ENCODE measurements at regions not wholly inside any gene's neighbourhood (a gene's known extent, or its start where the extent isn't known, plus 50 kb on each side); places are given as distances from the start of the nearest gene placed in this dataset.

DNA sequence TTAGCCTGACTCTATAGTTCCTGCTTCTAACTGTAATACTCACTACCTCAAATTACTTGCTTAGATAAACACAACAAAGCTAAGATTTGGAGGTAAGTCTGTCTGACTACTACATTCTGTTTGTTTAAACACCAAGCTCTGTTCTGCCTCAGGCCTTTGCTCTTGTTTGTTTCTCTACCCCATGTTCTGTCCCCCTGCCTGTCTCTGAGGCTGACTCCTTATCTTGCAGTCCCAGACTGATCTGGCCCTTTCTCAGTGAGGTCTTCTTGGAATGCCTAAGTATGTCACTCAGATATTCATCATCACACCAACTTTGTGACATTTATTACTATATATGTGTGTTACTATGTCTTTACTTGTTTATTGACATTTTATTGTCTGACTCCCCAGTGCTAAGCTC lies 425.5 kb downstream of the LMO4 start:
- Histone ChIP-seq H4K20me1 (ENCODE audit: insufficient read depth, low read length) (no peaks in the 10 kb centered on the region), H3K79me2 (ENCODE audit: insufficient read depth, low read depth, low read length) (no peaks in the 10 kb centered on the region), H2AFZ (ENCODE audit: low read length) (no peak overlapping the region), H3K4me2 (ENCODE audit: low read length) (no peak overlapping the region), H3K4me1 (ENCODE audit: insufficient read depth, low read length, poor library complexity, severe bottlenecking) (no peaks in the 10 kb centered on the region), H3K4me3 (ENCODE audit: low read depth, low read length, poor library complexity, severe bottlenecking) (no peak overlapping the region), H3K9me3 (ENCODE audit: low read length) (no peaks in the 10 kb centered on the region), H3K9me2 (ENCODE audit: insufficient read depth, low read length) (no peaks in the 10 kb centered on the region), H3K27ac (ENCODE audit: low read depth, low read length, poor library complexity, severe bottlenecking) (no peak overlapping the region), H3K36me3 (ENCODE audit: insufficient read depth, low read length) (no peaks in the 10 kb centered on the region)
- TF ChIP-seq EZH2phosphoT487 (IDR thresholded peaks at IDR 0.05; ENCODE audit: borderline replicate concordance, low read depth, low read length): no peak
- no peak for TF ChIP-seq CTCF (conservative IDR thresholded peaks at IDR 0.05; ENCODE audit: low read length)
- ChIA-PET POLR2A (interaction anchor here (0.6 kb wide), 1 partner anchor 15 kb away, joined by 4 read pairs; no protein-coding TSS in a partner anchor), CTCF (ENCODE audit: unreplicated experiment) (no interaction called here)
- no peak for DNase-seq (ENCODE audit: low spot score)
- intact Hi-C loops (cut with micrococcal nuclease; ENCODE audit: unreplicated experiment): no loop called here
- no TSS peak for BruUV-seq (replicated peaks)

- Histone ChIP-seq H3K4me2 (ENCODE audit: low read length) (no peak overlapping the region), H3K79me2 (ENCODE audit: insufficient read depth, low read depth, low read length) (no peaks in the 10 kb centered on the region), H3K4me1 (ENCODE audit: insufficient read depth, low read length, poor library complexity, severe bottlenecking) (no peaks in the 10 kb centered on the region), H3K4me3 (ENCODE audit: low read depth, low read length, poor library complexity, severe bottlenecking) (no peak overlapping the region), H3K27ac (ENCODE audit: low read depth, low read length, poor library complexity, severe bottlenecking) (no peak overlapping the region), H3K36me3 (ENCODE audit: insufficient read depth, low read length) (no peaks in the 10 kb centered on the region), H2AFZ (ENCODE audit: low read length) (no peak overlapping the region), H4K20me1 (ENCODE audit: insufficient read depth, low read length) (no peaks in the 10 kb centered on the region), H3K9me2 (ENCODE audit: insufficient read depth, low read length) (no peaks in the 10 kb centered on the region), H3K9me3 (ENCODE audit: low read length) (no peaks in the 10 kb centered on the region)
- DNase-seq (ENCODE audit: low spot score): no peak
- BruUV-seq (replicated peaks): no TSS peak
- POLR2A ChIA-PET: no interaction called here
- CTCF ChIA-PET (ENCODE audit: unreplicated experiment): no interaction called here
- TF ChIP-seq EZH2phosphoT487 (IDR thresholded peaks at IDR 0.05; ENCODE audit: borderline replicate concordance, low read depth, low read length) (no peak), CTCF (conservative IDR thresholded peaks at IDR 0.05; ENCODE audit: low read length) (no peak)
- intact Hi-C loops (cut with micrococcal nuclease; ENCODE audit: unreplicated experiment): no loop called here
These were observed 429.0 kb downstream of the LMO4 start for GRCh38 chr1:87757676-87758075.

DNA sequence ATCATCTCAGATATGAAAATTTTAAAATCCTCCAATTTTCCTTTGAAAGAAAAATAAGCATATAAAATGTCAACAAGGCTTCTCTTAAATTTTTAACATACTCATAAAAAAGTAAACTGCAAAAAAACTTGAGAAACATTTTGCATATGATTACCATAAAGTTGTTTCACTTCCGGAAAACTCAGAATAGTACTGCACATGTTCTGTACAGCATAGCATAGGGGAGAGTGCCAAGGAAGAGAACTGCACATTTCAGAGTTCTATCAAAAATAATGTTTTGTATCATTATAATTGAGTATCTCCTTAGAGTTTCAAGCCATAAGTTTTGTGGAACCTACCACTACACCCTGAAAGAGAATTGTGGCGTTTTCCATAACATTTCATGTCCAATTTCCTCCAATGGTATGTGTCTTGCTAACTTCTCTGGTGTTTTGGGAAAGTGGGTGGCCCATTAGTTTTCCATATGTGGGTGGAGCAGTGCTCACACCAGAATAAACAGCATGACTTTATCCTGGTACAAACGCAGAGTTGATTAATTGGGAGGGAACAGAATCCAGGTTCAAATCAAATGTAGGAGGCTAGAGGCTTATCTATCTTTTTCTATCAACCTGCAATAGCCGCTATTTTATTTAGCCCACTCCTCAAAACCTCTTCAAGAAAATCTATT lies 430.9 kb downstream of the LMO4 start:
- no TSS peak for BruUV-seq (replicated peaks)
- H3K4me2 ChIP-seq (ENCODE audit: low read length): no peak overlapping the region
- intact Hi-C loops (cut with micrococcal nuclease; ENCODE audit: unreplicated experiment): no loop called here
- H3K9me3 ChIP-seq (ENCODE audit: low read length): no peaks in the 10 kb centered on the region
- POLR2A ChIA-PET: no interaction called here
- no peaks in the 10 kb centered on the region for H3K36me3 ChIP-seq (ENCODE audit: insufficient read depth, low read length)
- no peaks in the 10 kb centered on the region for H3K4me1 ChIP-seq (ENCODE audit: insufficient read depth, low read length, poor library complexity, severe bottlenecking)
- no peaks in the 10 kb centered on the region for H3K9me2 ChIP-seq (ENCODE audit: insufficient read depth, low read length)
- CTCF ChIA-PET (ENCODE audit: unreplicated experiment): no interaction called here
- DNase-seq (ENCODE audit: low spot score): no peak
- TF ChIP-seq CTCF (conservative IDR thresholded peaks at IDR 0.05; ENCODE audit: low read length): no peak
- TF ChIP-seq EZH2phosphoT487 (IDR thresholded peaks at IDR 0.05; ENCODE audit: borderline replicate concordance, low read depth, low read length): no peak
- H2AFZ ChIP-seq (ENCODE audit: low read length): no peak overlapping the region
- no peaks in the 10 kb centered on the region for H4K20me1 ChIP-seq (ENCODE audit: insufficient read depth, low read length)
- no peak overlapping the region for H3K4me3 ChIP-seq (ENCODE audit: low read depth, low read length, poor library complexity, severe bottlenecking)
- no peaks in the 10 kb centered on the region for H3K79me2 ChIP-seq (ENCODE audit: insufficient read depth, low read depth, low read length)
- H3K27ac ChIP-seq (ENCODE audit: low read depth, low read length, poor library complexity, severe bottlenecking): no peak overlapping the region

Data from OCI-LY7 (cell line).